Endothelial cell of umbilical vein (primary cell): ENCODE measurements at regions not wholly inside any gene's neighbourhood (a gene's known extent, or its start where the extent isn't known, plus 50 kb on each side); places are given as distances from the start of the nearest gene placed in this dataset.

ENCODE experiments used
- BruUV-seq: library from RNA; stranded (reverse); fragments of 400-500 nt; replicated peaks from 2 replicates; lab custom pipeline; 2021; lab: Mats Ljungman, UMichigan
- CTCF ChIA-PET: fragments of 300-600, 350-600 bp; sonication (Branson Sonifier 250); formaldehyde crosslinking; loops from one replicate; lab custom pipeline; 2021; ENCODE audit warnings: antibody characterized with exemption, inconsistent platforms; lab: Charles Lee
- POLR2A ChIA-PET: fragments of 300-600, 350-600 bp; sonication (Branson Sonifier 250); formaldehyde crosslinking; loops from one replicate; lab custom pipeline; 2021; ENCODE audit warnings: antibody characterized with exemption, inconsistent platforms; lab: Charles Lee
- DNase-seq: peaks from one replicate; pipeline ENCODE4 v3.0.0-alpha.2; 2011; ENCODE audit warnings: low read depth, low spot score
- FAIRE-seq: peaks from 2 replicates; lab custom pipeline; 2011; peaks lifted over from hg19 to GRCh38; lab: Jason Lieb, UNC
- H2AFZ ChIP-seq: 2 replicates; pipeline ENCODE4 v1.6.0; 2012; ENCODE audit warnings: low read depth, low read length, control low read depth, inconsistent platforms
- H3K27ac ChIP-seq: 2 replicates; pipeline ENCODE4 v1.5.1; 2011; ENCODE audit warnings: low read depth, mild to moderate bottlenecking, control low read depth, low read length, moderate library complexity; ENCODE audit not compliant: insufficient read depth
- H3K27me3 ChIP-seq, 2 experiments: 2 replicates each; pipeline versions ENCODE4 v1.6.0 to v1.6.1; 2011; ENCODE audit warnings: low read length in 2 of 2, mixed read lengths in 1 of 2; ENCODE audit not compliant: control insufficient read depth in 2 of 2, insufficient read depth in 2 of 2
- H3K36me3 ChIP-seq, 2 experiments: 2 replicates in 1 of 2; 3 replicates in 1 of 2; pipeline ENCODE4 v1.5.1; 2011; ENCODE audit warnings: low read length in 2 of 2, mild to moderate bottlenecking in 1 of 2, moderate library complexity in 1 of 2; ENCODE audit not compliant: control insufficient read depth in 2 of 2, insufficient read depth in 2 of 2; ENCODE audit errors: extremely low read depth in 1 of 2
- H3K4me1 ChIP-seq: 3 replicates; pipeline ENCODE4 v1.5.1; 2011; ENCODE audit warnings: mild to moderate bottlenecking, low read length; ENCODE audit not compliant: control insufficient read depth, insufficient read depth; ENCODE audit errors: extremely low read depth
- H3K4me2 ChIP-seq: 2 replicates; pipeline ENCODE4 v1.6.1; 2011; ENCODE audit warnings: low read length, control low read depth, mixed read lengths; ENCODE audit not compliant: insufficient read depth
- H3K4me3 ChIP-seq, 3 experiments: fragments of 200-600 bp in 1 of 3; sonication (generic), shearing (Covaris generic) in 1 of 3; replicated peaks in 1 of 3; 2 replicates each; pipeline ENCODE4 v1.5.1; 2011 to 2016; ENCODE audit warnings: control low read depth in 3 of 3, low read length in 3 of 3, mild to moderate bottlenecking in 2 of 3, inconsistent platforms in 1 of 3, low read depth in 1 of 3, moderate library complexity in 1 of 3; ENCODE audit not compliant: insufficient read depth in 1 of 3
- H3K79me2 ChIP-seq: 2 replicates; pipeline ENCODE4 v1.6.0; 2012; ENCODE audit warnings: low read length, inconsistent platforms; ENCODE audit not compliant: control insufficient read depth, insufficient read depth
- H3K9ac ChIP-seq: replicated peaks from 2 replicates; pipeline ENCODE3; 2011; ENCODE audit warnings: low read length, control low read depth; ENCODE audit not compliant: insufficient read depth; ENCODE audit errors: extremely low read depth
- H3K9me1 ChIP-seq: replicated peaks from 3 replicates; pipeline ENCODE4 v1.6.0; 2011; ENCODE audit warnings: mild to moderate bottlenecking, low read length; ENCODE audit not compliant: control insufficient read depth, insufficient read depth; ENCODE audit errors: extremely low read depth
- H3K9me3 ChIP-seq: replicated peaks from 2 replicates; pipeline ENCODE4 v1.5.1; 2012; ENCODE audit warnings: low read length, inconsistent platforms; ENCODE audit not compliant: control insufficient read depth, insufficient read depth
- H4K20me1 ChIP-seq: replicated peaks from 2 replicates; pipeline ENCODE3; 2011; ENCODE audit warnings: mild to moderate bottlenecking, low read length; ENCODE audit not compliant: control insufficient read depth, insufficient read depth; ENCODE audit errors: extremely low read depth
- JUN ChIP-seq: IDR thresholded peaks from 2 replicates; pipeline ENCODE4 v1.6.1; 2011; ENCODE audit warnings: borderline replicate concordance, low read depth; ENCODE audit not compliant: insufficient read length, insufficient read depth
- MAX ChIP-seq: IDR thresholded peaks from 2 replicates; pipeline ENCODE4 v1.6.1; 2011; ENCODE audit not compliant: insufficient read depth, insufficient read length
- POLR2A ChIP-seq: IDR thresholded peaks from 2 replicates; pipeline ENCODE4 v1.6.1; 2012; ENCODE audit warnings: low read depth, mild to moderate bottlenecking, control low read depth, low read length
- dilution Hi-C: fragments of 300-500 bp; cut with MboI; formaldehyde crosslinking; loops from one replicate; pipeline ENCODE4 v1.15.0; 2019; ENCODE audit warnings: low sequenced_read_pairs; ENCODE audit not compliant: extremely low pct_ligation_motif_present
- intact Hi-C: fragments of 100-400 bp; cut with micrococcal nuclease; formaldehyde crosslinking; loops from one replicate; pipeline ENCODE4 v1.10.0; 2022
- TF ChIP-seq, protein P1 (sequence below), 2 donors: IDR thresholded peaks; 1 replicate in 1 of 2; 2 replicates in 1 of 2; pipeline ENCODE4 v1.5.1; 2011; ENCODE audit warnings: low read length in 2 of 2, mild to moderate bottlenecking in 2 of 2, moderate library complexity in 2 of 2, control low read depth in 1 of 2, inconsistent platforms in 1 of 2, low read depth in 1 of 2; ENCODE audit not compliant: insufficient read depth in 1 of 2; ENCODE audit errors: extremely low read depth in 1 of 2

- H3K27ac ChIP-seq = no peak overlapping the region
- H3K9me1 ChIP-seq = no peaks in the 10 kb centered on the region
- CTCF ChIA-PET = no interaction called here
- H3K4me1 ChIP-seq = no peaks in the 10 kb centered on the region
- DNase-seq (no peak), FAIRE-seq (no peak)
- intact Hi-C loops = no loop called here
- no peaks in the 10 kb centered on the region for H3K79me2 ChIP-seq
- no peak overlapping the region for H3K4me2 ChIP-seq
- peaks cover 11 to 13% of the 10 kb centered on the region in 2 experiments for H3K27me3 ChIP-seq
- TF ChIP-seq MAX (no peak), POLR2A (no peak), JUN (no peak)
- H3K9ac ChIP-seq = no peak overlapping the region
- dilution Hi-C loops = no loop called here
- no peaks in the 10 kb centered on the region for H4K20me1 ChIP-seq
- no peak overlapping the region for H3K4me3 ChIP-seq
- no TSS peak for BruUV-seq
- H3K36me3 ChIP-seq = no peaks in the 10 kb centered on the region
- no peaks in the 10 kb centered on the region for H3K9me3 ChIP-seq
- POLR2A ChIA-PET = no interaction called here
- H2AFZ ChIP-seq = no peak overlapping the region
Measured at GRCh38 chr22:27083610-27084009, 426.2 kb downstream of the MIAT start.

- no peaks in the 10 kb centered on the region for H3K9me3 ChIP-seq
- H4K20me1 ChIP-seq = no peaks in the 10 kb centered on the region
- ChIA-PET POLR2A (no interaction called here), CTCF (interaction anchor here (0.6 kb wide), 1 partner anchor 919 kb away, joined by 3 read pairs; no protein-coding TSS in a partner anchor)
- no peaks in the 10 kb centered on the region for H3K79me2 ChIP-seq
- DNase-seq (no peak), FAIRE-seq (no peak)
- intact Hi-C loops = no loop called here
- dilution Hi-C loops = no loop called here
- H3K9ac ChIP-seq = no peak overlapping the region
- no peak for TF ChIP-seq JUN
- TF ChIP-seq POLR2A = no peak
- TF ChIP-seq, protein P1, sequence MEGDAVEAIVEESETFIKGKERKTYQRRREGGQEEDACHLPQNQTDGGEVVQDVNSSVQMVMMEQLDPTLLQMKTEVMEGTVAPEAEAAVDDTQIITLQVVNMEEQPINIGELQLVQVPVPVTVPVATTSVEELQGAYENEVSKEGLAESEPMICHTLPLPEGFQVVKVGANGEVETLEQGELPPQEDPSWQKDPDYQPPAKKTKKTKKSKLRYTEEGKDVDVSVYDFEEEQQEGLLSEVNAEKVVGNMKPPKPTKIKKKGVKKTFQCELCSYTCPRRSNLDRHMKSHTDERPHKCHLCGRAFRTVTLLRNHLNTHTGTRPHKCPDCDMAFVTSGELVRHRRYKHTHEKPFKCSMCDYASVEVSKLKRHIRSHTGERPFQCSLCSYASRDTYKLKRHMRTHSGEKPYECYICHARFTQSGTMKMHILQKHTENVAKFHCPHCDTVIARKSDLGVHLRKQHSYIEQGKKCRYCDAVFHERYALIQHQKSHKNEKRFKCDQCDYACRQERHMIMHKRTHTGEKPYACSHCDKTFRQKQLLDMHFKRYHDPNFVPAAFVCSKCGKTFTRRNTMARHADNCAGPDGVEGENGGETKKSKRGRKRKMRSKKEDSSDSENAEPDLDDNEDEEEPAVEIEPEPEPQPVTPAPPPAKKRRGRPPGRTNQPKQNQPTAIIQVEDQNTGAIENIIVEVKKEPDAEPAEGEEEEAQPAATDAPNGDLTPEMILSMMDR (IDR thresholded peaks at IDR 0.05; ENCODE audit: extremely low read depth in 1 of 2, insufficient read depth in 1 of 2, low read depth in 1 of 2, low read length in 2 of 2) = no peak
- no peaks in the 10 kb centered on the region for H3K36me3 ChIP-seq
- BruUV-seq = no TSS peak
- H3K4me1 ChIP-seq = no peaks in the 10 kb centered on the region
- no peak overlapping the region for H2AFZ ChIP-seq
- no peak overlapping the region for H3K4me2 ChIP-seq
- H3K27me3 ChIP-seq = peaks cover 9 to 10% of the 10 kb centered on the region in 2 experiments
- no peak overlapping the region for H3K27ac ChIP-seq
- H3K9me1 ChIP-seq = no peaks in the 10 kb centered on the region
- no peak overlapping the region for H3K4me3 ChIP-seq
Measured at GRCh38 chr22:27084130-27084529, 426.7 kb downstream of the MIAT start.
